ENCODE measurements at regions not wholly inside any gene's neighbourhood (a gene's known extent, or its start where the extent isn't known, plus 50 kb on each side); places are given as distances from the start of the nearest gene placed in this dataset.

DNA sequence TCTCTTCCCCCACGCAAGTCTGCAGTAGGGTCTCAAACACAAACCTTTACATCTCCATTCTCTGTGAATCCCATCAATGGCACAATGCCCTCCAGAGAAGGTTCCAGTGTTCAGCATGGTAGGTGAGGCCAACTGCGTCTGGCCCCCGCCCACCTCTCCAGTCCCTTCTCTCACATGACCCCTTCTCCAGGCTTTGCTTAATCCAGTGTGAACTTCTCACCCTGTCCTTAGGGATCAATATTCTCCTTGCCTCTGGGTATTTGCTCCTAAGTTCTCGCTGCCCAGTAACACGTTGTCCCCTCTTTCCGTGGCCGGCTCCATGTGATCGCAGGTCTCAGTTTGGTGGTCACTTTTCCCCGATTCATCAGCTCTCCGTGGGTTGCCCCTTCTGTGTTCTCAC, 225.1 kb upstream of the PMEPA1 start:
- no peak for DNase-seq (ENCODE audit: insufficient read length, low spot score)
- FAIRE-seq: no peak
- TF ChIP-seq CTCF (IDR thresholded peaks at IDR 0.05; ENCODE audit: insufficient read depth, missing control alignments): no peak

DNA sequence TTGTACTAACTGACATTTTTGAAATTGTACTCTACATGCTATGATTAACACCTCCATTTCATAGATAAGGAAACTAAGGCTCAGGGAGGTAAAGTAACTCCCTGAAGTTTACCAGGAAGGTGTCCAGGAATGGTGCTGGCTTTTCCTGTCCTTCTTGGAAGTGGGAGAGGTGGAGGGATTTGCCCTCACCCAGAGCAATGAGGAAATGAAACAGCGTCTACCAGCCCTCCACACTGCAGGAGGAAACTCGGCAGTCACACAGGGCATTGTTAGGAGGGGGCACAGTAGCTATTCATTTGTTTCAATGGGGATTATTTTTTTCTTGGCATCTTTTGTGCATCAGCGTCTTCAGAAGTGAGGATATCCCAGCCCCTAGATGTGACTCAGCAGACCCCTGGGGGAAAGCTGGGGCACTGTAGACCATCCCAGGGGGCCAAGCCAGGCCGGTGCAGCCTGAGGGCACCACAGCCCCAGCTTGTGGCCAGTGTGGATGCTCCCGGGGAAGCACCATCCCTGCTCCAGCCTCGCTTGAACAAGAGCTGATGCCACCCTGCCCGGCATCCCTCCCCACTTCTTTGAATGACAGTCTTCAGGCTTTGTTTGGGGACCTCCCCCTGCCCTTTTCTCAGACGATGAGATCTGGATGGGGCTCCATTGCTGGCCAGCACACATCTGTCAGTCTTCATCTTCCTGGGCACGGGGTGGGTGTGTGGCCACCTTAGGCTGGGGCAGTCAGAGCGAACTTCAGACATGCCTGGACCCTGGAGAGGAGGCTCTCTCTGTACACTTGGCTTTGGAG, 224.4 kb upstream of the PMEPA1 start:
- FAIRE-seq (no peak), DNase-seq (ENCODE audit: insufficient read length, low spot score) (no peak)
- TF ChIP-seq CTCF (IDR thresholded peaks at IDR 0.05; ENCODE audit: insufficient read depth, missing control alignments): no peak

DNA sequence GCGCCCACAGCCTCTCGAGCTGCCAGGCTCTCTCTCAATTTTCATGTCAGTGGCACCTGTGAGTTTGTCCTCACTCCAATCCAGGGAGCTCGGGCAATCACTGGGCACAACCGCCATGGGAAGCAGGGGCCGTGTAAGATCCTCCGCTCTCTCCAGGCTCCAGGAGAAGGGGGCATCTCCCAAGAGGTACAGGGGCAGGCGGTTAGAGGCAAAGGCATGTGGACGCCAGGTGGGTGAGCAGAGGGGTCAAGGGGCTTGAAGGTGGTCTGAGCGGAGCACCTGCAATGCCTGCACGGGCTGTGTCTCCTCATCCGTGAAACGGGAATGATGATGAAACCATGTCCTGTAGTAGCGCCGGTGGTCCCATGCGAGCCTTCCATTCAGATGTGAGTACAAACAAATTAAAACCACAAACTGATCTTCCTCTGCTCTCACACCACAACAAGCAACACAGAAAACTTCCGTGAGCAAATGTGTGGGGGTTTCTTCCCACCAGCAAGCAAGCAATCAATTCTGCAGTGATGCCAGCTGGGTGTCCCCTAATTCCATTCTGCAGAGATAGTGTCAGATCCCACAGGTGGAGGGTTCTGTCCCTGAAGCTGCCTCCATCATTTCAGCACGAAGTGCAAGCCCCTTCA, 222.5 kb upstream of the PMEPA1 start:
- FAIRE-seq (no peak), DNase-seq (ENCODE audit: insufficient read length, low spot score) (no peak)
- TF ChIP-seq CTCF (IDR thresholded peaks at IDR 0.05; ENCODE audit: insufficient read depth, missing control alignments): no peak

DNA sequence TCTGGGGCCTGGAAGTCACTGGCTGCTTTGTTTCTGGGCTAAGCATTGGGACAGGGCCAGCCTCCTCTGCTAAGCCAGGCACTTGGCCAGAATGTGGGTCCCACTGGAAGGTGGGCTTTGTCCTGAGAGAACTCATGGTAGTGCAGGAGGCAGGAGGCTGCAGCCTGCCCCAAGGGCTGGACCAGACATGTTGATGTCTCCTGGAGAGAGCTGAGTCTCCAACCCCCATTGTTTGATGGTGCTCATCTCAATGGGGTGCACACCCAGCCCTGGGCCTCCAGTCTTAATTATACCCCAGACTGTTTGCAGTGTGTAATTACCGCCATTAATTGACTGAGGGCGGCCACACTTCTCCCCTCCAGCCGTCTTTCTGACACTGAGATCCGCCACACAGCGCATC, 220.5 kb upstream of the PMEPA1 start:
- DNase-seq (ENCODE audit: insufficient read length, low spot score) (no peak), FAIRE-seq (no peak)
- TF ChIP-seq CTCF (IDR thresholded peaks at IDR 0.05; ENCODE audit: insufficient read depth, missing control alignments): no peak

DNA sequence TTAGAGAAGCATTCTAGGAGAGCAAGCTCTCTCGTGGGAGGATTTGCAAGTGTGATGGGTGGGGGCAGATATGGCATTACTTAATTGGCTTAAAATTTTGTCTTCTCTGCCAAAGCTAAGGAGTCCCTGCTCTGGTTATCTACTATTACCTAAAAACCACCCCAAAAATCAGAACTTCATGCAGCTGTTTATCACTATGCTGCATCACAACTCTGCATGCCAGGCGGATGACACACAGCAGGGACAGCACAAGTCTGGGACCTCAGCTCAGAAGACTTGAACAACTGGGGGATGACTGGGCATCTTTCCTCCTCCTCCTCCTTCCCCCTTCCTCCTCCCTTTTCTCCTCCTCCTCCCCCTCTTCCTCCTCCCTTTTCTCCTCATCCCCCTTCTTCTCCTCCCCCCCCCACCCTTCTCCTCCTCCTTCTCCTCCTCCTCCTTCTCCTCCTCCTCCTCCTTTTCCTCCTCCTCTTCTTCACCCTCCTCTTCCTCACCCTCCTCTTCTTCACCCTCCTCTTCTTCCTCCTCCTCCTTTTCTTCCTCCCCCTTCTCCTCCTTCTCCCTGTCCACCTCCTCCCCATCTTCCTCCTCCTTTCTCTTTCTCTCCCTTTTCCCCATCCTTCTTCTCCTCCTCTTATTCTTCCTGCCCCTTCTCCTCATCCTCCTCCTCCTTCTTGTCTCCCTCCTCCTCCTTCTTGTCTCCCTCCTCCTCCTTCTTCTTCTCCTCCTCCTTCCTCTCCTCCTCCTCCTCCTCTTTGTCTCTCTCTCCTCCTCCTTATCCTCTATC, 218.6 kb upstream of the PMEPA1 start:
- DNase-seq (ENCODE audit: insufficient read length, low spot score) (no peak), FAIRE-seq (no peak)
- TF ChIP-seq CTCF (IDR thresholded peaks at IDR 0.05; ENCODE audit: insufficient read depth, missing control alignments): no peak

DNA sequence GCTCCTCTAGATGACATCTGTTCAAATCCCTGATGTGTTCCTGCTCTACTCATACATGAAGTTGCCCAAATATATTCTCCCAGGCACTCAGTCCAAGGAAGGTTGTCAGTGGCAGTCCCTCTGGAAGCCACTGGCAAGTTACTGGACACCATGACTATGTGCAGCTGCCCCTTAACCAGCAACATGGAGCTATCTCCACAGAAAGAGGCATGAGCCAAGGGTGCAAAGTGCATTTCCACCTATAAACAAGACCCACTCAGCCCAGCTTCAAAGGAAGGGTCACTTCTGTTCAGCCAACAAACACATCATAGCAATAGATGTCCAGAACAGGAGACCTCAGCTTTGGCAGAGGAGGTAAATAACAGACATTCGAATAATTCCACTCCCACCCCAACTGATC, 217.6 kb upstream of the PMEPA1 start:
- TF ChIP-seq CTCF (IDR thresholded peaks at IDR 0.05; ENCODE audit: insufficient read depth, missing control alignments): no peak
- FAIRE-seq (no peak), DNase-seq (ENCODE audit: insufficient read length, low spot score) (no peak)
